ENCODE measurements at regions not wholly inside any gene's neighbourhood (a gene's known extent, or its start where the extent isn't known, plus 50 kb on each side); places are given as distances from the start of the nearest gene placed in this dataset.

- TF ChIP-seq AHDC1 (CRISPR knock-in tag; IDR thresholded peaks at IDR 0.05; ENCODE audit: borderline replicate concordance) (peak; percentile 69; the same call in 1 of the 2 replicates), ZNF710 (CRISPR knock-in tag; IDR thresholded peaks at IDR 0.05; ENCODE audit: borderline replicate concordance) (peak; percentile 47; the same call in 1 of the 2 replicates), ZNF773 (CRISPR knock-in tag; IDR thresholded peaks at IDR 0.05; ENCODE audit: borderline replicate concordance) (no peak), NCOA2 (CRISPR knock-in tag; IDR thresholded peaks at IDR 0.05) (peak; percentile 50; the same call in 1 of the 2 replicates), KAT8 (CRISPR knock-in tag; IDR thresholded peaks at IDR 0.05) (peak; percentile 33; the same call in 1 of the 2 replicates), ZNF136 (CRISPR knock-in tag; IDR thresholded peaks at IDR 0.05; ENCODE audit: low read depth) (no peak), ZNF569 (CRISPR knock-in tag; IDR thresholded peaks at IDR 0.05; ENCODE audit: borderline replicate concordance) (no peak), RARA (CRISPR knock-in tag; IDR thresholded peaks at IDR 0.05) (peak; percentile 57; the same call in 1 of the 2 replicates), SMAD9 (CRISPR knock-in tag; IDR thresholded peaks at IDR 0.05) (no peak), NKX3-1 (CRISPR knock-in tag; IDR thresholded peaks at IDR 0.05) (no peak), ISL2 (CRISPR knock-in tag; IDR thresholded peaks at IDR 0.05) (peak; percentile 53; the same call in 1 of the 2 replicates), HNF4A (CRISPR knock-in tag; IDR thresholded peaks at IDR 0.05) (peak; percentile 82), ZNF160 (CRISPR knock-in tag; IDR thresholded peaks at IDR 0.05) (no peak), NCOR1 (IDR thresholded peaks at IDR 0.05; ENCODE audit: borderline replicate concordance, low read length) (peak; percentile 89), TMF1 (CRISPR knock-in tag; IDR thresholded peaks at IDR 0.05; ENCODE audit: low read depth) (no peak), CAMTA2 (CRISPR knock-in tag; IDR thresholded peaks at IDR 0.05; ENCODE audit: borderline replicate concordance) (no peak), GPBP1L1 (CRISPR knock-in tag; IDR thresholded peaks at IDR 0.05) (no peak), ARID4A (CRISPR knock-in tag; IDR thresholded peaks at IDR 0.05; ENCODE audit: borderline replicate concordance) (no peak)
Measured at GRCh38 chr16:51402785-51403184, 251.7 kb upstream of the SALL1 start (continued).
